HG03095 (cell line): ENCODE measurements at regions not wholly inside any gene's neighbourhood (a gene's known extent, or its start where the extent isn't known, plus 50 kb on each side); places are given as distances from the start of the nearest gene placed in this dataset.
"Not testable (repeated sequence)": the region's sequence is repeated elsewhere in the genome, so short reads cannot be mapped to it uniquely, and the experiment has no call there.

Source experiments
- ATAC-seq: cut with Tn5 transposase; IDR thresholded peaks from one replicate; pipeline ENCODE4 v1.9.1; 2021; ENCODE audit warnings: moderate library complexity; ENCODE audit not compliant: unreplicated experiment

- no peak for ATAC-seq
These were observed 295.5 kb upstream of the BOD1L1 start for GRCh38 chr4:13922873-13923645.

DNA sequence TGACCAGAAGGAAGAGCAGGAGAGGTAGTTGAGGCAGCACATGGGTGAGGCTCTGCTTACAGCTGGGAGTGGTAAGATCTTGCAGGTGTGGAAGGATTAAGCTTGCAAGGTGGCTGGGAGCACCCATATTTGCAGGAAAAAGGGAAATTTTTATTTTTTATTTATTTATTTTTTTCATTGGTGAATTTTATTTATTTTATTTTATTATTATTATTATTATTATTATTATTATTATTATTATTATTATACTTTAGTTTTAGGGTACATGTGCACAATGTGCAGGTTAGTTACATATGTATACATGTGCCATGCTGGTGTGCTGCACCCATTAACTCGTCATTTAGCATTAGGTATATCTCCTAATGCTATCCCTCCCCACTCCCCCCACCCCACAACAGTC lies 297.4 kb upstream of the BOD1L1 start:
- ATAC-seq: not testable (repeated sequence)

- ATAC-seq: no peak
These were observed 300.7 kb upstream of the BOD1L1 start for GRCh38 chr4:13928214-13928613.

- ATAC-seq: no peak
These were observed 302.6 kb upstream of the BOD1L1 start for GRCh38 chr4:13930155-13930554.

GRCh38 chr4:13933191-13933590 lies 305.7 kb upstream of the BOD1L1 start:
- ATAC-seq: no peak

GRCh38 chr4:13938299-13938698 lies 310.8 kb upstream of the BOD1L1 start:
- ATAC-seq: no peak

DNA sequence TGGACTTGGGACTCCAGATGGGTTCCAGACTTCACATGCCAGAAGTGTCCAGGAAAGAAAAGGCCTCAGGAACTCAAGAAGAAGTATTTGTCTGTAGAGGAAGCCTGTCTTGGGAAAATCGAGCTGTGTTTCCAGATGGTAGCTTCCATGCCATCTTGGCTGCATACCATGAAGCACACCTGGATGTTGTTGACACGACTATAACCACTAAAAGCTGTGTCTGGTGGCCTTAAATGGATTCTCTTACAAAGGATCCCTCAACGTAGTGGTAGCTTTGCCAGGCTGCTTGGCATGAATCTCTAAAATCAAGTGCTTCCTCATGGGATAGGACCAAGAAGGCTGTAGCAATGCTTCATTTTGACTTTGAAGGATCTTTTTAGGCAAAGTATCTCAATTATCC lies 313.4 kb upstream of the BOD1L1 start:
- no peak for ATAC-seq

- no peak for ATAC-seq
These were observed 315.5 kb upstream of the BOD1L1 start for GRCh38 chr4:13942977-13943376.

DNA sequence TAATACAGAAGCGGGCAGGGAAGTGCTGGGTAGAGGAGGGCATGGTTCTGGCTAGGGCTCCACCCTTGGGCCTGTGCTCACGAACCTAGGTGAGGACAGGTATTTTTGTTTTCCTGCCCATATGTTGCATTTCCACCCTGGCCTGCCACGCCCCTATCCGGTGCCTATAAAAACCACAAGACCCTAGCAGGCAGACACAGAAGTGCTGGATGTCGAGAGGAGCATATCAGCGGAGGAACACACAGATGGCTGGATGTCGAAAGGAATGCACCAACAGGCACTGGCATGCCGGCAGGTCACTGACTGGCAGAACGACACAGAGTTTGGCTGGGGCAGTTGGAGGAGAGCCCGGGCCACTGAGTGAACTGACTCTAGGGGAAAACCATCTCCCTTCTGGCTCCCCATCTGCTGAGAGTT lies 316.6 kb upstream of the BOD1L1 start:
- no peak for ATAC-seq

DNA sequence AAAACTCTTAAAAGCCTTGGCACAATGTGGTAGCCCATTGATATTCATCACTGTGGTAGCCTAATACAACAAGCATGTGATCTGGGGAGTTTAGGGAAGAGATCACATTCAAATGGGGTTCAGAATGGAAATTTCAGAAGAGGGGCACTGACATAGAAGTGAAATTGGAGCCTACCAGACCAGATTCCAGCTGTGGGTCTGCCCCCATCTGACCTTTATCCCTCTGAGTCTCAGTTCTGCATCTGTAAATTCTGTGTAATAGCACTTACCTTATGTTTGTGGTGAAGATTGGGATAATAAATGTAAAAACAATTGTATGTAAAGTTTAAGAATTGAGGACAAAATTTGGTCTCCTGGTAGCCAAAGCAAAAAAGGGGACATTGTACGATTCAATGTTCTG lies 320.4 kb upstream of the BOD1L1 start:
- ATAC-seq: no peak

DNA sequence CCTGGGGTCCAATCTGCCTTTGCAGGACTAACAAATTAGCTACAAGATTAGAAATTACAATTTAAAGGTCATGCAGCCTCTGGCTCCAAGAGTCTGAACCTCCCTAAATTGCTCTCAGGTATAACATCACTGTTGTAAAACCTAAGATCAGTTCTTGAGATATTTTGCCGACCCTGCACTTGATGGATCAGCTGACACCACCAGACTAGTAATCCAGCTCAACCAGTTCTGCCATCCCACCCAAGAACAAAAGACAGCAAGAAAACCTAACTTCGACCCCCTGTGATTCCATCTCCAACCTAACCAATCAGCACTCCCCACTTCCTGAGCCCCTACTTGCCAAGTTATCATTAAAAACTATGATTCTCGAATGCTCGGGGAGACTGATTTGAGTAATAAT lies 323.0 kb upstream of the BOD1L1 start:
- no peak for ATAC-seq

DNA sequence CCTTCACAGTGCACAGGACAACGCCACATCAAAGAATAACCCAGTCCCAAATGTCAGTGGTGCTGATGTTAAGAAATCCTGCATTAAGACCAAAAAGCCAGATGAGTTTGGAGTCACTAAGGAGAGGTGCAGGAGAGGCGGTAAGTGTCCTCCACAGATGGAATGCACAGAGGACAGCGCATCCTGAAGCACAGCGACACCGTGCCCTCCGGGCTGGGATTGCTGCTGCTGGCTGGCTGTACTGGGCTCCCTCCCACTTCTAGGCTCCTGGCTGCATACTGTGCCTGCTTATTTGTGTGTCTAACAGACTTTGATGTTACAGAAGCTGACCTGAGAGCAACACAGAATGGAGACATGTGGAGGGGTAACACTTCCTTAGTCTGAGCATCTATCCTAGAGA lies 325.6 kb upstream of the BOD1L1 start:
- ATAC-seq: no peak

DNA sequence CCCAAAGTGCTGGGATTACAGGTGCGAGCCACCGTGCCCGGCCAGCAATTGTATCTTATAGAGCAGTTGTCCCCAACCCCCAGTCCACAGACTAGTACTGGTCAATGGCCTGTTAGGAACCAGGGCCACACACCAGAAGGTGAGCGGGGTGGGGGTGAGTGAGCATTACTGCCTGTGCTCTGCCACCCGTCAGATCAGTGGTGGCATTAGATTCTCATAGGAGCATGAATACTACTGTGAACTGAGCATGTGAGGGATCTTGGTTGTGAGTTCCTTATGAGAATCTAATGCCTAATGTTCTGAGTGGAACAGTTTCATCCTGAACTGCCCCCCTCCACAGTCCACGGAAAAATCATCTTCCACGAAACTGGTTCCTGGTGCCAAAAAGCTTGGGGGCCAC lies 328.0 kb upstream of the BOD1L1 start:
- no peak for ATAC-seq

GRCh38 chr4:13956947-13957346 lies 329.4 kb upstream of the BOD1L1 start:
- ATAC-seq: no peak

GRCh38 chr4:13957871-13958270 lies 330.3 kb upstream of the BOD1L1 start:
- ATAC-seq: no peak

GRCh38 chr4:13963601-13964000 lies 336.1 kb upstream of the BOD1L1 start:
- no peak for ATAC-seq

DNA sequence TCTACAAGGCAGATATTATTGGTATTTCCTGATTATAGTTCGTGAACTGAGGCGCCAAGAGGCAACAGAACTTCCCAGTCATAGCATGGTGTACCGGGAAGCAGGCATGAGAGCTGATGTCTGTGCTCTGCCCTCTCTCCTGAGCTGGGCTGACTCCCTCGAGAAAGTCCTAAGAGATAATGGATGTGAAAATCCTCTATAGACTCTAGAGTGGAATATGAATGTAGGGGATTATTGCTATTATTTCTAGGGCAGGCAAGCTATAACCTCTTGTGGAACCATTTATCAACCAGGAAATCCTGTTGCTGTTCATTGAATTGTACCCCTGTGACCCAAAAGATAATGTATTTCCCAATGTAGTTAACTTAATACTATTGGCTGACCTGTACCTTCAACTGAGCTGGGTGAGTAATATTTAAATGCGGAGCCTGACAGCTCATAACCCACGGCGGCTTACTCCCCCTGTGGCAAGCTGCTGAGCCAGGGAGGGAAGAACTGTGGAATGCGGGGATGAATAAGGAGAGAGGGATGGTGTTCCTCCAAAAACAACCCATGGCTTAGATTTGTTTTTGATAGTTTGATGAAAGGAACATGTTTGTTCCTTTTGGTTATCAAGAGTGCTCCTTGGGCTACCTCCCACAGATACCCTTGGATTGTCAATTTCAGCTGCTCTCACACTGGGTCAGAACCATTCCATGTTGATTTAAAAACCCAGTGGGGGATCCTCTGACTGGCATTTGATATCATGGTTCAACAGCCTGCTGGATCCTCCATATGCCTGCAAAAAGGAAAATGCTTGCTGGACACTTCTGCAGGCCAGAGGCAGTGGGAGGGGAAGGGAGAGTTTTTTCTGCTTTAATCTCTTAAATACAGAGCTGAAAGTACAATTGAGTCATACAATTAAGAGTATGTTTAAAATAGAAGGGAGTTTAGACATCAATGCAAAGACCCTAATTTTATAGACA lies 339.0 kb upstream of the BOD1L1 start:
- no peak for ATAC-seq

- no peak for ATAC-seq
These were observed 341.2 kb upstream of the BOD1L1 start for GRCh38 chr4:13968723-13969122.

- ATAC-seq: no peak
These were observed 342.8 kb upstream of the BOD1L1 start for GRCh38 chr4:13970349-13970748.

GRCh38 chr4:13977746-13978145 lies 350.2 kb upstream of the BOD1L1 start:
- ATAC-seq: no peak

- no peak for ATAC-seq
These were observed 353.1 kb upstream of the BOD1L1 start for GRCh38 chr4:13980317-13981310.
